ENCODE measurements at regions not wholly inside any gene's neighbourhood (a gene's known extent, or its start where the extent isn't known, plus 50 kb on each side); places are given as distances from the start of the nearest gene placed in this dataset.

- H3K4me1 ChIP-seq (ENCODE audit: control insufficient read depth, insufficient read depth, low read length), result no peaks in the 10 kb centered on the region
- no peak overlapping the region for H3K9ac ChIP-seq (ENCODE audit: low read length)
Measured at GRCh38 chr12:13566292-13566691, 369.8 kb downstream of the EMP1 start.

GRCh38 chr12:13564266-13564810, 367.8 kb downstream of the EMP1 start:
- Histone ChIP-seq H3K9ac (ENCODE audit: low read length) (no peak overlapping the region), H3K4me3 (ENCODE audit: low read length) (no peak overlapping the region), H3K36me3 (ENCODE audit: control insufficient read depth, insufficient read depth, low read length) (no peaks in the 10 kb centered on the region), H3K4me1 (ENCODE audit: control insufficient read depth, insufficient read depth, low read length) (peaks cover 3% of the 10 kb centered on the region), H3K9me3 (ENCODE audit: control insufficient read depth, low read length) (no peaks in the 10 kb centered on the region), H3K27me3 (ENCODE audit: control insufficient read depth, insufficient read depth, low read length) (no peaks in the 10 kb centered on the region)

More at GRCh38 chr12:13566292-13566691, 369.8 kb downstream of the EMP1 start:
- Histone ChIP-seq H3K27me3 (ENCODE audit: control insufficient read depth, insufficient read depth, low read length) (no peaks in the 10 kb centered on the region), H3K9me3 (ENCODE audit: control insufficient read depth, low read length) (no peaks in the 10 kb centered on the region), H3K4me3 (ENCODE audit: low read length) (no peak overlapping the region), H3K36me3 (ENCODE audit: control insufficient read depth, insufficient read depth, low read length) (no peaks in the 10 kb centered on the region)

- Histone ChIP-seq H3K36me3 (ENCODE audit: control insufficient read depth, insufficient read depth, low read length) (no peaks in the 10 kb centered on the region), H3K27me3 (ENCODE audit: control insufficient read depth, insufficient read depth, low read length) (no peaks in the 10 kb centered on the region), H3K9ac (ENCODE audit: low read length) (no peak overlapping the region), H3K9me3 (ENCODE audit: control insufficient read depth, low read length) (no peaks in the 10 kb centered on the region), H3K4me1 (ENCODE audit: control insufficient read depth, insufficient read depth, low read length) (peaks cover 5% of the 10 kb centered on the region), H3K4me3 (ENCODE audit: low read length) (no peak overlapping the region)
Measured at GRCh38 chr12:13563743-13564125, 367.2 kb downstream of the EMP1 start.

- H3K9me3 ChIP-seq (ENCODE audit: control insufficient read depth, low read length), result no peaks in the 10 kb centered on the region
- no peaks in the 10 kb centered on the region for H3K36me3 ChIP-seq (ENCODE audit: control insufficient read depth, insufficient read depth, low read length)
- H3K4me3 ChIP-seq (ENCODE audit: low read length), result no peak overlapping the region
- H3K9ac ChIP-seq (ENCODE audit: low read length), result no peak overlapping the region
- peaks cover 5% of the 10 kb centered on the region for H3K4me1 ChIP-seq (ENCODE audit: control insufficient read depth, insufficient read depth, low read length)
- no peaks in the 10 kb centered on the region for H3K27me3 ChIP-seq (ENCODE audit: control insufficient read depth, insufficient read depth, low read length)
Measured at GRCh38 chr12:13562915-13563742, 366.6 kb downstream of the EMP1 start.

GRCh38 chr12:13561923-13562322, 365.4 kb downstream of the EMP1 start:
- Histone ChIP-seq H3K4me1 (ENCODE audit: control insufficient read depth, insufficient read depth, low read length) (peaks cover 5% of the 10 kb centered on the region), H3K27me3 (ENCODE audit: control insufficient read depth, insufficient read depth, low read length) (no peaks in the 10 kb centered on the region), H3K9me3 (ENCODE audit: control insufficient read depth, low read length) (no peaks in the 10 kb centered on the region), H3K9ac (ENCODE audit: low read length) (no peak overlapping the region), H3K36me3 (ENCODE audit: control insufficient read depth, insufficient read depth, low read length) (no peaks in the 10 kb centered on the region), H3K4me3 (ENCODE audit: low read length) (no peak overlapping the region)

GRCh38 chr12:13559318-13559978, 362.9 kb downstream of the EMP1 start:
- Histone ChIP-seq H3K4me1 (ENCODE audit: control insufficient read depth, insufficient read depth, low read length) (peaks cover 5% of the 10 kb centered on the region), H3K27me3 (ENCODE audit: control insufficient read depth, insufficient read depth, low read length) (no peaks in the 10 kb centered on the region), H3K4me3 (ENCODE audit: low read length) (no peak overlapping the region), H3K9me3 (ENCODE audit: control insufficient read depth, low read length) (no peaks in the 10 kb centered on the region), H3K9ac (ENCODE audit: low read length) (no peak overlapping the region), H3K36me3 (ENCODE audit: control insufficient read depth, insufficient read depth, low read length) (no peaks in the 10 kb centered on the region)

- no peaks in the 10 kb centered on the region for H3K27me3 ChIP-seq (ENCODE audit: control insufficient read depth, insufficient read depth, low read length)
- H3K9ac ChIP-seq (ENCODE audit: low read length), result no peak overlapping the region
- no peaks in the 10 kb centered on the region for H3K4me1 ChIP-seq (ENCODE audit: control insufficient read depth, insufficient read depth, low read length)
- no peaks in the 10 kb centered on the region for H3K36me3 ChIP-seq (ENCODE audit: control insufficient read depth, insufficient read depth, low read length)
- no peak overlapping the region for H3K4me3 ChIP-seq (ENCODE audit: low read length)
- H3K9me3 ChIP-seq (ENCODE audit: control insufficient read depth, low read length), result no peaks in the 10 kb centered on the region
Measured at GRCh38 chr12:13552830-13553229, 356.3 kb downstream of the EMP1 start.

- no peak overlapping the region for H3K4me3 ChIP-seq (ENCODE audit: low read length)
- no peak overlapping the region for H3K9ac ChIP-seq (ENCODE audit: low read length)
- H3K36me3 ChIP-seq (ENCODE audit: control insufficient read depth, insufficient read depth, low read length), result no peaks in the 10 kb centered on the region
- H3K4me1 ChIP-seq (ENCODE audit: control insufficient read depth, insufficient read depth, low read length), result no peaks in the 10 kb centered on the region
- no peaks in the 10 kb centered on the region for H3K27me3 ChIP-seq (ENCODE audit: control insufficient read depth, insufficient read depth, low read length)
- no peaks in the 10 kb centered on the region for H3K9me3 ChIP-seq (ENCODE audit: control insufficient read depth, low read length)
Measured at GRCh38 chr12:13547283-13547682, 350.8 kb downstream of the EMP1 start.

- no peaks in the 10 kb centered on the region for H3K4me1 ChIP-seq (ENCODE audit: control insufficient read depth, insufficient read depth, low read length)
- H3K4me3 ChIP-seq (ENCODE audit: low read length), result no peak overlapping the region
- H3K9ac ChIP-seq (ENCODE audit: low read length), result no peak overlapping the region
- no peaks in the 10 kb centered on the region for H3K27me3 ChIP-seq (ENCODE audit: control insufficient read depth, insufficient read depth, low read length)
- no peaks in the 10 kb centered on the region for H3K9me3 ChIP-seq (ENCODE audit: control insufficient read depth, low read length)
- H3K36me3 ChIP-seq (ENCODE audit: control insufficient read depth, insufficient read depth, low read length), result no peaks in the 10 kb centered on the region
Measured at GRCh38 chr12:13546231-13546630, 349.7 kb downstream of the EMP1 start.

- H3K27me3 ChIP-seq (ENCODE audit: control insufficient read depth, insufficient read depth, low read length), result no peaks in the 10 kb centered on the region
- H3K4me1 ChIP-seq (ENCODE audit: control insufficient read depth, insufficient read depth, low read length), result peaks cover 5% of the 10 kb centered on the region
- H3K9me3 ChIP-seq (ENCODE audit: control insufficient read depth, low read length), result no peaks in the 10 kb centered on the region
- H3K4me3 ChIP-seq (ENCODE audit: low read length), result no peak overlapping the region
- H3K36me3 ChIP-seq (ENCODE audit: control insufficient read depth, insufficient read depth, low read length), result no peaks in the 10 kb centered on the region
- H3K9ac ChIP-seq (ENCODE audit: low read length), result no peak overlapping the region
Measured at GRCh38 chr12:13539051-13539450, 342.5 kb downstream of the EMP1 start.

GRCh38 chr12:13538136-13538535, 341.6 kb downstream of the EMP1 start:
- peaks cover 5% of the 10 kb centered on the region for H3K4me1 ChIP-seq (ENCODE audit: control insufficient read depth, insufficient read depth, low read length)
- no peaks in the 10 kb centered on the region for H3K27me3 ChIP-seq (ENCODE audit: control insufficient read depth, insufficient read depth, low read length)
- H3K9me3 ChIP-seq (ENCODE audit: control insufficient read depth, low read length), result no peaks in the 10 kb centered on the region
- no peaks in the 10 kb centered on the region for H3K36me3 ChIP-seq (ENCODE audit: control insufficient read depth, insufficient read depth, low read length)
- no peak overlapping the region for H3K4me3 ChIP-seq (ENCODE audit: low read length)
- H3K9ac ChIP-seq (ENCODE audit: low read length), result no peak overlapping the region

GRCh38 chr12:13537623-13538022, 341.1 kb downstream of the EMP1 start:
- H3K9ac ChIP-seq (ENCODE audit: low read length), result no peak overlapping the region
- peaks cover 5% of the 10 kb centered on the region for H3K4me1 ChIP-seq (ENCODE audit: control insufficient read depth, insufficient read depth, low read length)
- no peaks in the 10 kb centered on the region for H3K27me3 ChIP-seq (ENCODE audit: control insufficient read depth, insufficient read depth, low read length)
- no peaks in the 10 kb centered on the region for H3K9me3 ChIP-seq (ENCODE audit: control insufficient read depth, low read length)
- no peaks in the 10 kb centered on the region for H3K36me3 ChIP-seq (ENCODE audit: control insufficient read depth, insufficient read depth, low read length)
- no peak overlapping the region for H3K4me3 ChIP-seq (ENCODE audit: low read length)

All from mucosa of stomach (tissue), 1 donor.